Urothelium cell line (cell line): ENCODE measurements at regions not wholly inside any gene's neighbourhood (a gene's known extent, or its start where the extent isn't known, plus 50 kb on each side); places are given as distances from the start of the nearest gene placed in this dataset.

Source experiments
- DNase-seq: peaks from one replicate; pipeline ENCODE4 v3.0.0; 2011; ENCODE audit warnings: low spot score, mixed read lengths
- FAIRE-seq: peaks from 2 replicates; lab custom pipeline; 2011; peaks lifted over from hg19 to GRCh38; lab: Jason Lieb, UNC

GRCh38 chr2:58578276-58578675, 337.2 kb upstream of the FANCL start:
- DNase-seq (no peak), FAIRE-seq (no peak)

- no peak for FAIRE-seq
Measured at GRCh38 chr2:58574873-58575272, 333.7 kb upstream of the FANCL start.

DNA sequence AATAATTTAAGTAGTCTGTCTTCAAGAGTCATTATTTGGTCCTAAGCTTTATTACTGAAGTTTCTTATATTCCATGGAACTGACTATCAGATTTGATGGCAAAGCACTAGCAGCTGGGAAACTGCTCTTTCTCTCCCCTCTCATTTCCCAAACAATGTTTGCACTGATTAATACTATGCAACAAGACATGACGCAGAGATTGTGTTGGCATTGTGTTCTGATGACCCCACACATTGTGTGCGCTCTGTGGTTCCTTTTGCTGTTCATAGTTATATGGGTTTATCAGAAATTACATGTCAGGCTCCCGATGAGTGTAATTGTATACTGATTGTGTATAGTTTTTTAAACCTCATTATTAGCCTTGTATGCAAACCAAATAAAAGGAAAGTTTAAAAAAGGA, 331.6 kb upstream of the FANCL start:
- DNase-seq (no peak), FAIRE-seq (peak; percentile 55)

More at GRCh38 chr2:58574873-58575272, 333.7 kb upstream of the FANCL start:
- no peak for DNase-seq

GRCh38 chr2:58571181-58571852, 330.2 kb upstream of the FANCL start:
- FAIRE-seq (no peak), DNase-seq (peak; percentile 78)

DNA sequence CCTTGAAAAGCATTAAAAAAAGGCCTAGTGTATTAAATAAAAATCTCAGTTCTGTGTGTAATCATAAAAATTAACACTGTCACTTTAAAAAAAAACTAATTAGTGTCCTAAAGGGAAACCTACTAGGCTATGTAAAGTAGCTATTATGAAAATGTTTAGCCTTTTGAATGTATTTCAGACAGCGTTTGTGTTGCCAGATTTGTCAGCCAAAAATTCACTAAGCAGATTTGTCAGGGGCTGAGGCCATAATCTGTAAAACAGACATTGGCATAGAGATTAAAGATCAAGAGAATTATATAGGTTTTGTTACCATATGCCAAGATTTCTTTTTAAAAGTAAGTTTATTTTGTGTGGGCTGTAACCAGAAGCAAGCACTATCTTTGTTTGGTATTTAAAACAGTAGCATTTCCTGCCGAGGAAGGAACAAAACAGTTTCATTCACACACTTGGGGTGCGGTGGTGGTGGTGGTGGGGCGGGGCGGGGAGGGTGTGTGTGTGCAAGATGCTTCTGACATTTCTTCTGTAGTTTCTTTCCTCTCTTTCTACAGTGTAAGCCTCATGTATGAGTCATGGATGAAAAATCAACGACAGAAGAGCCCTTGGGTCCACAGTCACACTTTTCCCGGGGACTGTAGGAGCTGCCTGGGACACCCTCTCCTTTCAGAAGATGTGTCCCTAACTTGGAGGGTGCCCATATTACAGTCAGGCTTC, 328.5 kb upstream of the FANCL start:
- FAIRE-seq, result no peak
- DNase-seq, result peak; percentile 38

GRCh38 chr2:58568901-58569300, 327.8 kb upstream of the FANCL start:
- DNase-seq (no peak), FAIRE-seq (no peak)

DNA sequence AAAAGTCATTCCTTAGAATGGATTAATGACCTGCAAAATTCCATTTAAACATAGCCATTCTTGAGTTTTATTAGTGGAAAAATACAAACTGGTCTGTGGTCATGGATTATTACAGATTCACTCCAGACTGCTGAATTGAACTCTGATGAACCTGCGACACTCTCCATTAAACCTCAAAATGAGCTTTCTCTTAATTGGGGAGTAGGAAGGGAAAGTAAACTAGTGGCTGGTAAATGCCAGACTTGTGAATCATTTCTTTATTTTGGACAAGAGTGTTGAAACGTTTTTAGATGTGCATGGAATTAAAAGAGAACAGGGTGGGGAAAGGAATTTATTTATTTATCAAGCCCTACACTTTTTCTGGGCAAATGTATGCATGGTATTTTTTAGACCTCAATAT, 321.2 kb upstream of the FANCL start:
- no peak for FAIRE-seq
- DNase-seq, result peak; percentile 25

DNA sequence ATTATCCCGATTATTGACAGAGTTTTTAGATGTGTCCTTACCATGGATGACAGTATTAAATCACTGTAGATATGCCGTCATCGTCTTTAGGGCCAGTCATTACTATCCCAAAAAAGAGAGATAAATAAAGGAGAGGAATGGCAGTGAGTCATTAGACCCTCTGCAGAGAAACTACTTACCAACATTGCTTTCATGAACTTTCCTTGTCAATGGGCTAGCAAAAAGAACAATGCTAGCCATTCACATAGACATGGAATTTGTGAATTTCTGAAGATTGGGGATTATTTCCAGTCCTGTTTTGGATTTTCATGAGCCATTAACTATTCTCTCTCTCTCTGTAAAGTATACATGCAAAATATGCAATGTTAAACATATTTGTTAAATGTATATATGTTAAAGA, 319.4 kb upstream of the FANCL start:
- DNase-seq, result no peak
- no peak for FAIRE-seq

DNA sequence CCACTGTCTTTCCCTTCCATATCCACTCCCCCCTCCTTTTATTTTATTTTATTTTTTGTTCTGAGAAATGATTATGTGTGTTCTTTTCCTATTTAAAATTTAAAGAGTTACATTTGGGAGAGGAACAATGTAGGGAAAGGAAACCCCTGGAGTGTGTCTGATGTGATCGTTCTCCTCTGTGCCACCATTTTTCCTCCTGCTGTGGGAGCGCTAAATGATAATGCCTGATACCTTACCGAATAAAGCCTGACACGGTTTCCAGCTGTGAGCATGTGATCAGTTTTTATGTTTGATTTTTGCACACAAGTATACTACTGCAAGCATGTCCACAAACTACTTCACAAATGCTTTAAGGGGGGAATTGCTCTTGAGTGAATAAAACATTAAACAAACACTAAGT, 317.8 kb upstream of the FANCL start:
- no peak for FAIRE-seq
- no peak for DNase-seq

GRCh38 chr2:58557176-58557575, 316.1 kb upstream of the FANCL start:
- DNase-seq (no peak), FAIRE-seq (no peak)

DNA sequence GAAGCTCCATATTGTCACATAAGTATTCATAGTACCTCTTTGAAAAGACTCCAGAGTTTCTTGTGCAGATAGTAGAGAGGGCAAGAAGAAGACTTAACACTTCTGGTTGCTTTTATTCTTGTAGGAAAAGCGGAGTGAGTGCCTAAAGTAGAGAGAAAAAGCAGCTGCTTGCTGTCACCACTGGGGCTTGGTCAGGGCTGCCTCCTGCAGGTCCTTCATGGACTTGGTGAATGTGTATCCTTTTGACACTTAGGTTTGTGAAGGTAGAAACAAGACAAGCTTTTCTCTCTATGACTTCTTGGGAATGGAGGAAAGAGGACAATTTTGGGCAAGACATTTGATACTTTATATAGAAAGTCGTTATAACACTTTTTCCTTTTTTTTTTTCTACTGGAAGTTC, 312.8 kb upstream of the FANCL start:
- FAIRE-seq, result no peak
- no peak for DNase-seq

DNA sequence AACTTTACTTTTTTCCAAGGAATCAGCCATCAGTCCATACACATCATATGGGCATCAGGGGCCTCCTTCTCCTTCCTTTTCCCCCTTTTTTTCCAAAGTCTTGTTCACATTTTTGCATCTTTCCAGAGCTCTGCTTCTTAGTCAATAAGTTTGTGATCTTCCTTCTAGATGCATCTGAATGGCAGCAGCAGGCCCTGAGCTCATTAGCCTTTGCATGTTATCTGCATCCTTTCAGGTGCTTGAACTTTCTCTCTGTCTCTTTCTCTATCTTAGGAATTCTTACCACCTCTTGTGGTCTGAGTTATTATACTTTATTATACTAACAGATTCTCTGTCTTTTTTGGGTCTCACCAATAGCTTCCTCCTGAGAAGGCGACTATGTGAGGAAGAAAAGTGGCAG, 312.4 kb upstream of the FANCL start:
- FAIRE-seq, result no peak
- no peak for DNase-seq

DNA sequence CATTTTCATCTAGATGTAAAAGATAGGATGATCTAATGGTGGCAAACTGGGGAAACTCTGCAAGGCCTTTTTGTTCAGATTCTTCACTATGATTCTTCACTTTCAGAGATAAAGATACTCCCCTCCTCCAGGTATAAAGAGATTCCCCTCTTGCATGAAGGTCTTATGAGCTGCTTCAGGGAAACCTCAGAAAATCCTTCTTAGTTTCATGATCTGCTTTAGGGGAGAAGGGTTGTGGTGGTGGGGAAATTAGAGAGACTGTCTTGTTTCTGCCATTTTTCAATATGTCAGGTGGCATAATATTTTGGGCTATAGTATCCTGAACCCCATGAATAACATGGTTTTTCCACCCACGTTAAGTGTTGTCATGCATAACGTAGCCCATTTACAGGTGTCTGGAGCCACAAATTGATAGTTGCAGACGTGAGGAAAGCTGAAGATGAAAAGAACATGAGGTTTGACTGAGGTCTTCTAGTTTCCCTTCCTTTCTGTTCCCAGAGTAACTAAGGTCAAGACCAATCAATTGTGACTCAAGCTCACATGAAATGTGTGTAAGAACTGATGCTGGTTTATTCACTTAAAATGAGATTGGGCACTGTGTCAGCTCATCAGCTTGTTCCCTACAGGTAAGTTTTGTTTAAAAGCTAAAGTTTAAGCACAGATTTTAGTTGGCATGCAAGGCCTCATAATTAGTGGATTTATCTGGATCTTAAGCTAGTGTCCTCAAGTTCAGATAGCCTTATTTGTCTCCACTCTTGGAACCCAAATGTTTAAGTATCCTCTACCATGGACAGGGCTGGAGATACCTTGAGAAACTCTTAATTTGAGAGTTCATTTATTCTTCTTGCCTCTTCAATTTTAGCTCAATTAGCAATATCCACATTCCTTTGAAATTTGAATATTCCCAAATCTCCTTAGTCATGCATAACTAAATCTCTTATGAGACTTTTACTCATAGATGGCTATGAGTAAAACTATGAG, 304.5 kb upstream of the FANCL start:
- FAIRE-seq (no peak), DNase-seq (no peak)

DNA sequence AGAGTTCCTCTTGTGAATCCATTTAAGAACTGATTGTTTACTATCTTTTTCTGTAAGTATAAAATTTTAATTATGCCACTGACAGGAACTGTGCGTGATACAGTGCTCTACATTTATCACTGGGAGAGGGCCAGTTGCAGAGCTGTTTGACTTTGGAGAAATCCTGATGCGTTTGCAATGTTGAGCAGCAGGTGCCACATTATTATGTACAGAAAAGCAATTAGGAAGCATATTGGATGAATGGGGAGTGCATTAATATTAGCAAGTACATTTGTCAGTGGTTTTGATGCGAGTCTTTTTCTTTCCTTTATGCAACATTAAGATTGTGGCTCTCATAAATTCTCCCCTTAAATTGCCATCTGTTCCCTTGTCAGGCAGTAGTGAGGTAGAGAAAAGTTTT, 302.3 kb upstream of the FANCL start:
- FAIRE-seq, result no peak
- DNase-seq, result no peak

- no peak for DNase-seq
Measured at GRCh38 chr2:58541511-58541910, 300.4 kb upstream of the FANCL start.

DNA sequence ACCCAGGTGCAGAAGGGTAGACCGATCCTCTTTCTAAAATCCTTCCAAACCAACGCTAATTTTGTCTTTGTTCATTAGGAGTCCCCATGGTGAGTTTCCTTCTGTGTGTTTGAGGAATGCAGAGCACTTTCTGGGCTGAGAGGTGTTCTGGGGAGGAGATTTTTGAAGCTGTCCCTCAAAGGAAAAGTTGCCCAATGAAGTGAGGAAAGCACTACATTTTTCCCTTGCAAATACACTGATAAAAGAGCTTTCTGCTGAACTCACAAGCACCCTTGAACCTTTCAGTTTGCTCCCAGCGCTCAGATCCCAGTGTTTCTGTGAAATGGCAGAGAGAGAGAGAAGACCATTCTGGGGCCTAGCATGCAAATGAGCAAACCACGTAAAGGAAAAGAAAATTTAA, 299.6 kb upstream of the FANCL start:
- FAIRE-seq, result no peak
- no peak for DNase-seq

More at GRCh38 chr2:58541511-58541910, 300.4 kb upstream of the FANCL start:
- no peak for FAIRE-seq

DNA sequence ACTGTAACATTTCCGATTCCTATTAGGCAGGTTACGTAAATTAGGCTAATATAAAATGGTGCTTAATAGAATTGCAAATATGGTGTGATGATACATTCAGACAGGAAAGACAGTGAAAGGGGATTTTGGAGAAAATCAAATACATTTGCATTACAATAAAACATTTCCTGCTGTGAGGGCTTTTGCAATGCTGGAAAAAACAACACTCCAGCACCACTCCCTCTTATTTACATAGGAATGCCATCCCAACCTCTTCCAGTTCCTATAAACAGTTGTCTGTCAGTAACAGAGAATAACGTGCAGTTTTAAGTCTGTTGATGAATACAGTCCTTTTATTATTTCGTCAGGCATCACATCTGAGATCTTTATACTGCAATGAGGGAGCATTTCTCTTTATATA, 298.8 kb upstream of the FANCL start:
- DNase-seq (no peak), FAIRE-seq (no peak)

DNA sequence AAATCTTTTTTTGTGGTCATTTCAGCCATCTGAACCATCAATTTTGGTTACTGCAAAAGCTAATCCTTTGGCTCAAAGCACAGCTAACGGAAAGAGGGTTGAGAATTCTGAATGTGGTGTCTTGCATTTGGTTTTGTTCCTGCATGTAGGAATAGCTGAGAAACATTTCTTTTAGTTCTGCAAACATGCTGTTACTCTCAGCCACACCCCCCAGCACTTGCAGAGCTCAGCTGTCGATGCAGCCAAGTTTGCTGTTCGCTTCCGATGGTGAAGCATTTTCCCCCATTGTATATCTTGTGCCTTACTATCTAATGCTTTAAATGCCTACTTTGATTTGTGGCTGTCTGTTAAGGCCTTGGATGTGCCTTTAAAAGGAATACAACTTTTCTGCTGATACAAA, 294.9 kb upstream of the FANCL start:
- FAIRE-seq (no peak), DNase-seq (no peak)

DNA sequence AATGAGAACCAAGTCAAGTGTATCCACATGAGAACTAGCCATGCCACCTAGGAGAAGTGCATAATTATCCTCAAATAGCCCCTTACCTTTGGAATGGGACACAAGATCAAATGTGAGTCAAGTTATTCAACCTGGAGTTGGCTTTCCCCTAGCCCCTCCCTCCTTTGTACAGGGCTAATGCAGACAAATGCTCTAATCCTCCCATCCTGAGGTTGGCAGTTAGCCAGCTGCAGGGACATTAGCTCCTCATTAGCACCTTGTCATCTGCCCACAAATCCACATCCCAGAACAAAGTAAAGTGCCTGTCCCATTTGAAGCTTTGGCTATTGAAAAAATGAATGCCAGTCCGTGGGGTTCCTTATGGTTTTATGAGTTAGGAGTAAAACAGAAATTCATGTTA, 294.1 kb upstream of the FANCL start:
- FAIRE-seq, result no peak
- no peak for DNase-seq

DNA sequence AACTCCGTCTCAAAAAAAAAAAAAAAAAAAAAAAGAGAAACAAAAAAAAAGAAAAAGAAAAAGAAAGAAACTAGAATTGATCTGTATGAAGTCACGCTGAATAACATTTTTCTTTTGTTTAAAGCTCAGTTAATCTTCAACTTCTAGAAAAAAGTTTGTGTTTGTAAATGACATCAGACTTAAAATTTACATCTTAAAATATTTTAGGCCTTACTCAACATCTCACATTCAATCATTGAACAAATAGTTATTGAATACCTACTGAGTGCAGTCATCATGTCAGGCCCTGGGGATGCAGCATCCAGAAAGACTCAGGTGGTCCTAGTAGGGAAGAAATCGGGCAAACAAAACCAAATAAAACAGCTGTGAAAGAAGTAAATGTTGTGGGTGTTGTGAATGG, 292.3 kb upstream of the FANCL start:
- FAIRE-seq, result no peak
- no peak for DNase-seq

- DNase-seq (no peak), FAIRE-seq (peak; percentile 5)
Measured at GRCh38 chr2:58532641-58533040, 291.5 kb upstream of the FANCL start.
